ENCODE measurements at regions not wholly inside any gene's neighbourhood (a gene's known extent, or its start where the extent isn't known, plus 50 kb on each side); places are given as distances from the start of the nearest gene placed in this dataset.

DNA sequence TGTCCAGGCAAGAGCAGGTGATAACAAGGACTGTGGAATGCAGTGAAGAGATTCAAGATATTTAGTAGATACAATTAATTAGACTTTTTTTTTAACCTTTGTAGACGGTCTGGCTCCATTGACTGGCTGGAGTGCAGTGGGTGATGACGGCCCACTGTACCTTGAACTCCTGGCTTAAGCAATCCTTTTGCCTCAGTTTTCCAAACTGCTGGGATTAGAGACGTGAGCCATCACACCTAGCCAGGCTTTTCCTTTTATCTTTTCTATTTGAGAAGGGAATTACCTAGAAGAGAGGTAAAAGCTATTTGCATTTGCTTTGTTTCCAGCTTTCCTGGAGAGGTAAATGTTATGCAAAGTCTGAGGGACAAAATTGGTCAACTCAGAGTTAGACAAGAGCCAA, 213.0 kb upstream of the MAGI2 start:
- Mint-ChIP-seq H3K9me3 (peaks cover 28% of the 10 kb centered on the region), H3K4me3 (no peak overlapping the region), H3K36me3 (peaks cover 5% of the 10 kb centered on the region), H3K27ac (no peak overlapping the region), H3K27me3 (ENCODE audit: low read depth) (peaks cover 75% of the 10 kb centered on the region), H3K4me1 (0 out of 2 replicates have a peak, but pooled peaks cover 5% of the 10 kb centered on the region)
- ChIA-PET POLR2A (no interaction called here), CTCF (no interaction called here)
- ATAC-seq: peak; percentile 43
- no peak for TF ChIP-seq NFYB (CRISPR knock-in tag; conservative IDR thresholded peaks at IDR 0.05; ENCODE audit: low read depth)
- no peak for TF ChIP-seq ZNF671 (CRISPR knock-in tag; IDR thresholded peaks at IDR 0.05)
- TF ChIP-seq E2F5 (CRISPR knock-in tag; IDR thresholded peaks at IDR 0.05): no peak
- TF ChIP-seq ZNF532 (CRISPR knock-in tag; IDR thresholded peaks at IDR 0.05; ENCODE audit: borderline replicate concordance): no peak
- no peak for TF ChIP-seq NFATC4 (CRISPR knock-in tag; IDR thresholded peaks at IDR 0.05)
- no peak for TF ChIP-seq NFE2L1 (CRISPR knock-in tag; IDR thresholded peaks at IDR 0.05)
- TF ChIP-seq, protein P1, sequence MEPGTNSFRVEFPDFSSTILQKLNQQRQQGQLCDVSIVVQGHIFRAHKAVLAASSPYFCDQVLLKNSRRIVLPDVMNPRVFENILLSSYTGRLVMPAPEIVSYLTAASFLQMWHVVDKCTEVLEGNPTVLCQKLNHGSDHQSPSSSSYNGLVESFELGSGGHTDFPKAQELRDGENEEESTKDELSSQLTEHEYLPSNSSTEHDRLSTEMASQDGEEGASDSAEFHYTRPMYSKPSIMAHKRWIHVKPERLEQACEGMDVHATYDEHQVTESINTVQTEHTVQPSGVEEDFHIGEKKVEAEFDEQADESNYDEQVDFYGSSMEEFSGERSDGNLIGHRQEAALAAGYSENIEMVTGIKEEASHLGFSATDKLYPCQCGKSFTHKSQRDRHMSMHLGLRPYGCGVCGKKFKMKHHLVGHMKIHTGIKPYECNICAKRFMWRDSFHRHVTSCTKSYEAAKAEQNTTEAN (CRISPR knock-in tag; IDR thresholded peaks at IDR 0.05): no peak
- TF ChIP-seq SMAD3 (CRISPR knock-in tag; IDR thresholded peaks at IDR 0.05; ENCODE audit: borderline replicate concordance): no peak
- TF ChIP-seq USF1 (CRISPR knock-in tag; IDR thresholded peaks at IDR 0.05): no peak
- no peak for DNase-seq (ENCODE audit: low spot score)

GRCh38 chr7:79664884-79665676, 211.6 kb upstream of the MAGI2 start:
- Mint-ChIP-seq H3K27ac (no peak overlapping the region), H3K9me3 (peaks cover 14% of the 10 kb centered on the region), H3K27me3 (ENCODE audit: low read depth) (peaks cover 83% of the 10 kb centered on the region), H3K36me3 (peaks cover 5% of the 10 kb centered on the region), H3K4me1 (0 out of 2 replicates have a peak, but pooled peaks cover 5% of the 10 kb centered on the region), H3K4me3 (no peak overlapping the region)
- no peak for TF ChIP-seq GABPB1 (CRISPR knock-in tag; IDR thresholded peaks at IDR 0.05)
- no peak for TF ChIP-seq GRHL2 (CRISPR knock-in tag; IDR thresholded peaks at IDR 0.05; ENCODE audit: insufficient replicate concordance, severe bottlenecking)
- no peak for TF ChIP-seq SMAD4 (CRISPR knock-in tag; IDR thresholded peaks at IDR 0.05)
- ChIA-PET CTCF (no interaction called here), POLR2A (interaction anchor here (0.7 kb wide), 1 partner anchor 156 kb away, joined by 12 read pairs; no protein-coding TSS in a partner anchor)
- no peak for ATAC-seq
- DNase-seq (ENCODE audit: low spot score): no peak

- ATAC-seq: no peak
- H3K27ac Mint-ChIP-seq: no peak overlapping the region
- H3K36me3 Mint-ChIP-seq: no peaks in the 10 kb centered on the region
Observed at GRCh38 chr7:79658304-79658703, 204.8 kb upstream of the MAGI2 start.

More at GRCh38 chr7:79658304-79658703, 204.8 kb upstream of the MAGI2 start:
- no peak for TF ChIP-seq MLX (CRISPR knock-in tag; IDR thresholded peaks at IDR 0.05)
- TF ChIP-seq MXD4 (CRISPR knock-in tag; IDR thresholded peaks at IDR 0.05; ENCODE audit: borderline replicate concordance): no peak
- TF ChIP-seq ZNF396 (CRISPR knock-in tag; IDR thresholded peaks at IDR 0.05; ENCODE audit: borderline replicate concordance): no peak
- no peak for TF ChIP-seq ELF4 (CRISPR knock-in tag; IDR thresholded peaks at IDR 0.05; ENCODE audit: low read depth)
- TF ChIP-seq, protein P2, sequence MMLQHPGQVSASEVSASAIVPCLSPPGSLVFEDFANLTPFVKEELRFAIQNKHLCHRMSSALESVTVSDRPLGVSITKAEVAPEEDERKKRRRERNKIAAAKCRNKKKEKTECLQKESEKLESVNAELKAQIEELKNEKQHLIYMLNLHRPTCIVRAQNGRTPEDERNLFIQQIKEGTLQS (CRISPR knock-in tag; conservative IDR thresholded peaks at IDR 0.05): no peak
- TF ChIP-seq AR (CRISPR knock-in tag; IDR thresholded peaks at IDR 0.05): no peak
- TF ChIP-seq SMAD3 (CRISPR knock-in tag; IDR thresholded peaks at IDR 0.05; ENCODE audit: borderline replicate concordance): no peak
- H3K27me3 Mint-ChIP-seq (ENCODE audit: low read depth): peaks cover 16% of the 10 kb centered on the region
- no peaks in the 10 kb centered on the region for H3K9me3 Mint-ChIP-seq
- CTCF ChIA-PET: no interaction called here
- H3K4me1 Mint-ChIP-seq: no peaks in the 10 kb centered on the region
- no peak overlapping the region for H3K4me3 Mint-ChIP-seq
- POLR2A ChIA-PET: no interaction called here
- DNase-seq (ENCODE audit: low spot score): no peak
